ENCODE measurements at regions not wholly inside any gene's neighbourhood (a gene's known extent, or its start where the extent isn't known, plus 50 kb on each side); places are given as distances from the start of the nearest gene placed in this dataset.
A peak's percentile ranks its signal among the peaks of the same experiment; 100 is the strongest.
"Not testable (repeated sequence)": the region's sequence is repeated elsewhere in the genome, so short reads cannot be mapped to it uniquely, and the experiment has no call there.

DNA sequence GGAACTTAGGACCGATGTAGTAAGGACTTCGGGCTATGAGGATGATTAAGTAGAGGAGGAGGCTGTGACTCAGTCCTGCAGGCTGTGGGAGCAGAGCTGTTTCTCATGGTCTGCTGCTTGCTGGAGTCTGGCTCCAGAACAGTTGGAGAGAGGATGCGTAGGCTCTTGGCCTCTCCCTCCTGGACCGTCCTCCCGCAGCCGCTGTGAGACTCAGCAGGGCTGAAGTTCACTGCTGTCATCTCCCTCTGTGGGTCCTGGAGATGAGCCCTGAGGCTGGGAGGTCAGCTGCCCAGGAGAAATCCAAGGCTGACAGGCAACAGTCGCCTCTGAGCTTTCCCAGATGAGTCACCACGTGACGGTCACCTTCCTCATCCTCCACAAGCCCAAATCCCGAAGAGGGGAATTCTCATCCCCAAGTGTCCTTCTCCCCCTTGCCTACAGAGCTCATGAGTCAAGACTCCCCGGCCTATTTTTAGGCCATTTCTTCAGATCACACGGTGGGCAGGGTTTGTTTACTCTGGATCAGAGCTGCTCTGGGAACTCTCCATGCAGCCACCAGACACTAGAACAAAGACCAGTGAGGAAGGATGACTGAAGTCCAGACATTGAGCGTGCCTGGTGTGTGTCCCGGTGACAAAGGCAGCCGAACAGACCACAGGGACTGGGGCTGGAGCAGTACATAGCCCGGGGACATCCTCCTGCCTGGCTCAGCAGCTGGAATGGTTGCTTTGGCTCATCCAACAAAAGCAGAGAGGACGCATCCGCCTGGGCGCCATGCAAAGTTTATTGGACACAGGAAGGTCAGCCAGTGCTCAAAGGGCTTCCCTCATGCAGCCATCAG lies 137.3 kb upstream of the ZNF469 start:
- peak overlapping the region; percentile 40 for H3K27ac ChIP-seq (ENCODE audit: low read depth)
- not testable (repeated sequence) for H3K4me1 ChIP-seq (ENCODE audit: insufficient read depth); DNase-seq (ENCODE audit: extremely low spot score); H3K4me3 ChIP-seq (ENCODE audit: low read depth, low read length); H3K36me3 ChIP-seq (ENCODE audit: insufficient read depth)
- WGBS = 20% methylated on average over 19 of the region's 19 CpGs

DNA sequence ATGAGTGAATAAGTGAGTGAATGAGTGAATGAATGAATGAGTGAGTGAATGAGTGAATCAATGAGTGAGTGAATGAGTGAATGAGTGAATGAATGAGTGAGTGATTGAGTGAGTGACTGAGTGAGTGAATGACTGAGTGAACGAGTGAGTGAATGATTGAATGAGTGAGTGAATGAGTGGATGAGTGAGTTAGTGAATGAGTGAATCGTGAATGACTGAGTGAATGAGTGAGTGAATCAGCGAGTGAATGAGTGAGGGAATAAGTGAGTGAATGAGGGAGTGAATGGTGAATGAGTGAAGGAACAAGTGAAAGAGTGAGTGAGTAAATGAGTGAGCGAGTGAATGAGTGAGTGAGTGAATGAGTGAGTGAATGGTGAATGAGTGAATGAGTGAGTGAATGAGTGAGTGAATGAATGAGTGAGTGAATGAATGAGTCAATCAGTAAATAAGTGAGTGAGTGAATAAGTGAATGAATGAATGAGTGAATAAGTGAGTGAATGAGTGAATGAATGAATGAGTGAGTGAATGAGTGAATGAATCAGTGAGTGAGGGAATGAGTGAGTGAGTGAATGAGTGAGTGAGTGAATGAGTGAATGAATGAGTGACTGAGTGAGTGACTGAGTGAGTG lies 135.7 kb upstream of the ZNF469 start:
- DNase-seq (ENCODE audit: extremely low spot score); H3K27ac ChIP-seq (ENCODE audit: low read depth); H3K36me3 ChIP-seq (ENCODE audit: insufficient read depth); H3K4me3 ChIP-seq (ENCODE audit: low read depth, low read length); H3K4me1 ChIP-seq (ENCODE audit: insufficient read depth): not testable (repeated sequence)
- 95% methylated on average over 4 of the region's 4 CpGs for WGBS

DNA sequence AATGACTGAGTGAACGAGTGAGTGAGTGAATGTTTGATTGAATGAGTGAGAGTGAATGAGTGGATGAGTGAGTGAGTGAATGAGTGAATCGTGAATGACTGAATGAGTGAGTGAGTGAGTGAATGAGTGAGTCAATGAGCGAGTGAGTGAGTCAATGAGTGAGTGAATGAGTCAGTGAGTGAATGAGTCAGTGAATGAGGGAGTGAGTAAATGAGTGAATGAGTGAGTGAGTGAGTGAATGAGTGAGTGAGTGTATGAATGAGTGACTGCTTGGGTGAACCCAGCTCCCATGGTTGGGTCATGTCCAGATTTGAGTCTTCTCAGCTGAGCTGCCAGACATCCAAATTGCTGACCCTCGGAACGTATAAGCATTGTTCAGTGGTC lies 135.2 kb upstream of the ZNF469 start:
- not testable (repeated sequence) for H3K4me3 ChIP-seq (ENCODE audit: low read depth, low read length); H3K4me1 ChIP-seq (ENCODE audit: insufficient read depth)
- WGBS = 87% methylated on average over 5 of the region's 5 CpGs

DNA sequence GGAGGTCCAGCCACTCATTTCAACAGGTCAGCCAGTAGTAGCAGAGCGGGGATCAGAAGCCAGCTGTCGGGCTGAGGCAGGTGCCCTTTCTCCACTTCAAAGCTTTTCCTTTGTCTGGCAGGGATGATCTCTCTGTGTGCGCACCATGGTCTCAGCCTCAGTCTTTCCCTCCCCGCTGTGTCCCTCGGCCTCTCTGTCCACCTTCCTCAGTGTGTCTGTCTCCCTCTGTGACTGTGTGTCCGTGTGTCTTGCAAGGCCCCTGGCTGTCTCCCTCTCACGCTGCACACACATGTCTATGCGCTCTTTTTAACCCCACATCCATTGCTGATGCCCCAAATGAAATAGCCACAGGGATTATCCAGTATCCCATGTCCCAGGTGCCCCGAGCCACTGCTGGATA lies 134.0 kb upstream of the ZNF469 start:
- H3K27ac ChIP-seq (ENCODE audit: low read depth); H3K36me3 ChIP-seq (ENCODE audit: insufficient read depth); H3K4me1 ChIP-seq (ENCODE audit: insufficient read depth); DNase-seq (ENCODE audit: extremely low spot score); H3K4me3 ChIP-seq (ENCODE audit: low read depth, low read length): not testable (repeated sequence)
- 89% methylated on average over 9 of the region's 9 CpGs for WGBS

More for the DNA sequence above, 135.2 kb upstream of the ZNF469 start:
- not testable (repeated sequence) for DNase-seq (ENCODE audit: extremely low spot score); H3K27ac ChIP-seq (ENCODE audit: low read depth); H3K36me3 ChIP-seq (ENCODE audit: insufficient read depth)

DNA sequence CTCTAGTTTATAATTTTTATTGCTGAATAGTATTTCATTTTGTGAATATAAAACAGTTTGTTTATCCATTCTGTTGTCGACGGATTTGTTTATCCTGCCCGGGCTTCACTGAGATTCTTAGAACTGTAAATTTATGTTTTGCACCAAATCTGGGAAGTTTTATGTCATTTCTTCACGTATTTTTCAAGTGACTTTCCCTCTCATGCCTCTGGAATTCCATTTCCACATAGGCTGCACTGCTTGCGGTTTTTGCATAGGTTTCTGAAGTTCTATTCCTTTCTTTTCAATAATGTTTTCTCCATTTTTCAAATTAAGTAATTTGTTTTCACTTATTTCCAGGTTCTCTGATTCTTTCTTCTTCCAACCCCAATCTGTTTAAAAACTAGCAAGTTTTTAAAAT lies 132.4 kb upstream of the ZNF469 start:
- not testable (repeated sequence) for H3K4me1 ChIP-seq (ENCODE audit: insufficient read depth); H3K27ac ChIP-seq (ENCODE audit: low read depth); DNase-seq (ENCODE audit: extremely low spot score); H3K36me3 ChIP-seq (ENCODE audit: insufficient read depth); H3K4me3 ChIP-seq (ENCODE audit: low read depth, low read length)
- 77% methylated on average over 5 of the region's 5 CpGs for WGBS

DNA sequence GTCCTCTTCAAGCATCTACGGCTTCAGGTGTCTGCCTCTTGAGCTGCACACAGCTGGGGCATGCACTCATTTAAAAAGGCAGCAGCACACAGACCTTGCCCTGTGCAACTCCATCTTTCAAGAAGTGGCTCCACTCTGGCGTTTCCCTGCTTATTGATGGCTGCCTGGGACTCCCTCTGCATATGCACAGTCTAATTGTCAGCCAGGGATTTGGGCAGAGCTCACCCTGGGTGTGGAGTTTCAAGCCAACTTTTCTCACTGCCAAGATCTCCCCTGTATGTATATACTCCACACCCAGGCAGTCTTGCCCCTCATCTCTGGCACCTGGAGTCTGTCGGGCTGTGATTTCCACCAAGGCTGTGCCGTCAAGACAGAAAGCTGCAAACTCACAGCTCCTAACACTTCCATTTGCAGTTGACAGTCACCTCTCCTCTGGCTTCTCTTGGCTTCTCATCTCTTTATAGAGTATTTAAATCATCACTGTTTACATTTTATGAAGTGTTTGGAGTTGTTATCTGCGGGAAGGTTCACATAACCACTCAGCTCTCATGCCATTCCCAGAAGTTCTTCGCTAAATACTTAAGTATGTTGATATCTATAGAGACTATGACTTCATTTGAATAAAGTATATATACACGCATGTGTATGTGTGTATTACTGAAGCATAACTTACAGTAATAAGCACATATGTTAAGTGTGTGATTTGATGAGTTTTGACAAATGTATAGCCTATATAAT lies 130.5 kb upstream of the ZNF469 start:
- not testable (repeated sequence) for DNase-seq (ENCODE audit: extremely low spot score); H3K36me3 ChIP-seq (ENCODE audit: insufficient read depth); H3K27ac ChIP-seq (ENCODE audit: low read depth); H3K4me1 ChIP-seq (ENCODE audit: insufficient read depth); H3K4me3 ChIP-seq (ENCODE audit: low read depth, low read length)
- WGBS = 23% methylated on average over 3 of the region's 7 CpGs

DNA sequence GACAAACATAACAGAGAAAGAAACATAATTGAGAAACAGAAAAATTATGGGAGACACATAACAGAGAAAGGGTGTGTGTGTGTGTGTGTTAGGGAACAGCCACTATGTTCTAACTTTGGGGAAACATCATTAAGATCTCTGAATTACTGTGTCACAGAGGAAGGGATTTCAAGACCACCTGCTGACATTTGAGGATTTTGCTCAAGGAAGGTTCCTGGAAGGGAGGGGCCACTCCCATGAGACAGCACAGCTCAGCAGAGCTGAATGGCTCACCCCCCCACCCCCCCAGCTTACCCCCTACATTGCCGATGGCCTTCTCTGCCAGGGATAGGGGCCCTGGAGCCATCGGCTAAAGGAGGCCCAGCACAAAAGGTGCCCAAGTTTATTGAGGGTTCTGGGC lies 124.6 kb upstream of the ZNF469 start:
- DNase-seq (ENCODE audit: extremely low spot score); H3K4me1 ChIP-seq (ENCODE audit: insufficient read depth); H3K36me3 ChIP-seq (ENCODE audit: insufficient read depth); H3K4me3 ChIP-seq (ENCODE audit: low read depth, low read length); H3K27ac ChIP-seq (ENCODE audit: low read depth): not testable (repeated sequence)
- 98% methylated on average over 2 of the region's 2 CpGs for WGBS

DNA sequence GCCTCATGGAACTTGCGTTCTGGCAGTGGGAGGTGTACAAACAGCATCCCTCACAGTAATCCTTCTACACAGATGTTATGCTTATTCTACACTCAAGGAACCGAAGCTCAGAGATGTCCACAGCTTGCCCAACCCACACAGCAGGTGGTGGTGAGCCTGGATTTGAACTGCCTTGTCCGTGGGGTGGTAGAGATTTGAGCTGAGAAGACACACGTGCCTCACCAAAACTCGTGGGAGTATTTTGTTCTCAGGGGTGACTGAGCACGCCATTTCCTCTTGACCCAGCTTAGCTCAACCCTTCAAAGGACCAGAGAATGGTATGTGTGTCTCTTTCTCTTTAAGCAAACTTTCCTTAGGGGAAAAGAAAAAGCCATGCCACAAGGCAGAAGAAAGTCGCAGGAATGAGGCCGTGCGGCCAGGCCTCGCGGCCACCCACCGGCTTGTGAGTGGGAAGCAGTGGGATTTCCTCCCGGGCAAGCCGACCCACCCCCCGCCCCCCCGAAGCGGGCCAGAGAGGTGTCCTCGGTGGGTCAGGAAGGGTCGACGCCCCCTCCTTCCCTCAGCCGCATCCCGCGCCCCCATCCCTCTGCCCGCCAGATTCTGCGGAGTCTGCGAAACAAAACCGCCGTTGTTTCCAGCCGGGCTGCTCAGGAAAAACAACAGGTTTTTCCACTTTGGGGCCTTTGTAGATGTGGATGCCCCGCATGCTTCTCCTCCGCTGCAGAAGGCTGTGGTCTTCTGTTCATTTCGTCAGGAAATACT lies 123.8 kb upstream of the ZNF469 start:
- not testable (repeated sequence) for H3K4me3 ChIP-seq (ENCODE audit: low read depth, low read length); H3K4me1 ChIP-seq (ENCODE audit: insufficient read depth); DNase-seq (ENCODE audit: extremely low spot score); H3K36me3 ChIP-seq (ENCODE audit: insufficient read depth); H3K27ac ChIP-seq (ENCODE audit: low read depth)
- 55% methylated on average over 32 of the region's 32 CpGs for WGBS

DNA sequence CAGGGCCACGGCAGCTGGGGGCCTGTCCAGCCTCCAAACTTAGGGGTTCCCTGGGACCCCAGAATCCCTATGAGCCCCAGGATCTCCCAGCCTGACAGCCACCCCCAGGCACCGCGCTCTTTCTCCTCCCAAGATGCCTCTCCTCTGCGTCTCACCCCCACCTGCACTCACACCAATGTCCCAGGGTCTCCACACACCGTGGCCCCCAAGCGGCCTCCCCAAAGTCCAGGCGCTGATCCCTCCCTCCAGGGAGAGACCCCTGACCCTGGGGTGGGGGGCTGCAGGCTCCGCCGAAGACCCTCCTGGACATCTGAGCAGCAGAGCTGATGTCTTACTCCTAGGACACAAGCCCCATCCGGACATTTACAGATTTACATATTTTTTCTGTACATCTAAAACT lies 123.2 kb upstream of the ZNF469 start:
- H3K4me1 ChIP-seq (ENCODE audit: insufficient read depth); H3K27ac ChIP-seq (ENCODE audit: low read depth); H3K36me3 ChIP-seq (ENCODE audit: insufficient read depth); DNase-seq (ENCODE audit: extremely low spot score); H3K4me3 ChIP-seq (ENCODE audit: low read depth, low read length): not testable (repeated sequence)
- WGBS = 85% methylated on average over 10 of the region's 10 CpGs

DNA sequence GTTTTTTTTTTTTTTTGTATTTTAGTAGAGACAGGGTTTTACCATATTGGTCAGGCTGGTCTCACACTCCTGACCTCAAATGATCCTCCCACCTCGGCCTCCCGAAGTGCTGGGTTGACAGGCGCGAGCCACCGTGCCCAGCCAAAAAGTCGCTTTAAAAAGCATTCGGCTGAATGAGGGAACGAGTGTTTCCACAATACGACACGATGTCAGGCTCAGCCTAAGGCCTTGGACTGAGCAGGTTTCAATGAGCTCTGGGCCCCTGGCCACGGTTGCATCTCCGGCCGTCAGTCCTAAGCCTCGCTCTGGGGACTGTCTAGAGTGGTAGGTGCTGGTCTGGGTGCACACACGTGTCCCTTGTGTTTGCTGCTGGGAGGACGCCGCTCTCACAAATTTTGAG lies 122.6 kb upstream of the ZNF469 start:
- H3K4me3 ChIP-seq (ENCODE audit: low read depth, low read length); DNase-seq (ENCODE audit: extremely low spot score); H3K27ac ChIP-seq (ENCODE audit: low read depth); H3K36me3 ChIP-seq (ENCODE audit: insufficient read depth); H3K4me1 ChIP-seq (ENCODE audit: insufficient read depth): not testable (repeated sequence)
- 96% methylated on average over 17 of the region's 17 CpGs for WGBS

DNA sequence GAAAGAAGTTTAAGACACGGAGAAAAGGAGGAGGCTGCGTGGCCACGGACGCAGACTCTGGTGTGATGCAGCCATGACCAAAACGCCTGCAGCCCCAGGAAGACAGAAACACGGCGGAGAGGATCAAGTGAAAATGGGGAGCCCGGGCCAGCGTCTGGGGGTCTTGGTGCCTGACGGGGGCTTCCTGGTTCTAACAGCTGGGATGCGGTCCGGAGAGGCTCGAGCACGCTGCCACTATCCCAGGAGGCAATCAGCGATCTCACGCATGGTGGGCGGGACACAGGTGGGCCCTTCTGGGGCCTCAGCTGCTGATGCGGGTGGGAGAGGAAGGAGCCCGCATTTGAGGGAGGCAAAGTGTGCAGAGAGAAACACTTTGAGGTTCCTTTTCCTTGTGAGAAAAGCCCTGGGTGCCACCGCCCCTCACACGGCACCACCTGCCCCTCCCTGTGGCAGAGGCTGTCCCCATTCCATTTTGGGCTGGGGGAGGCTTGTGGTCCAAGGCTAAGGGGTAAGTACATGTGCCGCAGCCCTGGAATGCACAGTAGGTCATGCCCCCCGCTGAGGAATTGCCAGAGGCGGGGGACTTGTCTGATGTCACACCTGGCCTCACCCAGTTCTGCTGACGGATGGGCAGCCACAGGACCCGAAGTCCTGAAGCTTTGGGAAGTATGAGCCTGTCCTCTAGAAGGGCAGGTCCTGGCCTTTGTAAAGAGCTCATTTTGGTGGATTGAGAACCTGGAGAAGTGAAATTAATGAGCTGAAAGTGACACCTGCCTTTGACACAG lies 121.7 kb upstream of the ZNF469 start:
- not testable (repeated sequence) for H3K27ac ChIP-seq (ENCODE audit: low read depth); H3K4me1 ChIP-seq (ENCODE audit: insufficient read depth); H3K4me3 ChIP-seq (ENCODE audit: low read depth, low read length); H3K36me3 ChIP-seq (ENCODE audit: insufficient read depth); DNase-seq (ENCODE audit: extremely low spot score)
- WGBS = 94% methylated on average over 26 of the region's 26 CpGs

DNA sequence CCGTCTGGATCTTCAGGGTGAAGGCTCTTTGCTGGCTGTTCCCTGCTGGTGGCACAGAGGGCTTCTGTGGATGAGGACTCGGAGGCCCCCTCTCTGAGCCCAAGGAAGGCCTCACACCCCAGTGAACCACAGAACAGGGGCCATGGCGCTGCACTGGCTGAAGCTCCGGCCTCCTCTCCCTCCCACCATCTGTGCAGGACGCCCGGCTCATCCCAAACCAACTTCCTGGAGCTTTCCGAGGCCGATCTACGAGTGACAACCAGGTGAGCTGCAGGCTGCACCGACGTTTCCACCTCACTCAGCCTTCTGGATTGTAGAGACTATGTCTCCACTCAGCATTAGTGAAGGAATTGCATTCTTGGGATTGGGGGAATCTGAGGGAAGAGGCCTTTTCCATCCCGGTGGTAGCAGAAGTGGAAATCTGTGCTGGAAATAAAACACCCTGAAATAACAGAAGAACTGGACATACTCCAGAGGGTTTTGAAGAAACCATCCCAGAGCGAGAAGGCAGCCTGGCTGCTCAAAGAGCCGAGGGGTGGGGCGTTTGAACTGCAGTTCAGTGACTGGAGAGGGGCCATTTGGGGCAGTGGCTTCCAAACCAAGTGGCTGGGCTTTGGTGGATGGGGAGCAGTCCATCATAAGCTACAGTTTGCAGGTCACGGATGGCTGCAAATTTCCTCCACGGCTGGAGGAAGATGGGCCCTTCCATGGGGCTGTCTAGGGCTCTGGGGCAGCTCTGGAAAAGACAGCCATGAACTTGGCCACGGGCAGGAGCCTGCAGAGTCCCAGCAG lies 120.7 kb upstream of the ZNF469 start:
- WGBS = 42% methylated on average over 18 of the region's 18 CpGs
- not testable (repeated sequence) for H3K36me3 ChIP-seq (ENCODE audit: insufficient read depth); H3K4me3 ChIP-seq (ENCODE audit: low read depth, low read length); DNase-seq (ENCODE audit: extremely low spot score); H3K4me1 ChIP-seq (ENCODE audit: insufficient read depth); H3K27ac ChIP-seq (ENCODE audit: low read depth)

Data from urinary bladder (tissue), 3 donors.